ENCODE measurements at regions not wholly inside any gene's neighbourhood (a gene's known extent, or its start where the extent isn't known, plus 50 kb on each side); places are given as distances from the start of the nearest gene placed in this dataset.
"Not testable (repeated sequence)": the region's sequence is repeated elsewhere in the genome, so short reads cannot be mapped to it uniquely, and the experiment has no call there.

- no peak for DNase-seq (ENCODE audit: low spot score)
Measured at GRCh38 chr6:145540741-145541140, 194.6 kb downstream of the EPM2A start.

DNA sequence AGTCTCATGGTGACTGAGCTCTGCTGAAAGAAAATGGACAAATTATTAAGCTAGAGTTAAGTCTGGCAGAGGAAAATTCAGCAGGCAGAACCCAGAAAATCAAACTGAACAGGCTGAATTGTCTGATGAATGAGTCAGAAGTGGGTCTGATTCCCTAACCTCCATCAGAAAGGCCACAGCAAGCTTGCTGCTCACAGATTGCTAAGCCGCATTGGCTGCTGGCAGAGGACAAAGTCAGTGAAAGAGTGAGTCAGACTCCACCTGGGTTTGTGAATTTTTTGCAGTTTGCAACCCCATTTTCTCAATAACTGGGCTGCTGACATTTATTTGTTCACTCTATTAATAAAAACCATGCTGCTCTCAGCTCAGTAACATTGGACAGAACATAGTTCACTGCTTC, 191.3 kb downstream of the EPM2A start:
- DNase-seq (ENCODE audit: low spot score), result no peak

DNA sequence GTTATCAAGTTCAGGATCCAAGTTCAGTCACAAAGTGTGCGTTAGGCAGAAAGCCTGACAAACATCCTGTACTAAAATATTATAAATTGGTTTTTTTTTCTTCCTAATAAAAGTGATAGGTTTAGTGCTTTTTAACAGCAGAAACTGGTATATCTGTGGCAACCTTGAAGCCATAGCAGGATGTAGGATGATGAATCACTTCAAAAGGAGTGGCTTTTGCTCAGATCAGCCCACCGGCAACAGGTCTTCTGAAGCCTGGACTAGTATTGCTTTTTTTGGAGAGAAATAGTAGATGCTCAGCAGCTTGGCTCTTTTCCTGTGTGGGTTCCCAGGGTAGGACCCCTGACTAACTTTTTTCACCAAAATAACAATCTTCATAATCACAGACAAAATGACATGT, 190.8 kb downstream of the EPM2A start:
- DNase-seq (ENCODE audit: low spot score), result no peak

GRCh38 chr6:145546265-145546664, 189.1 kb downstream of the EPM2A start:
- no peak for DNase-seq (ENCODE audit: low spot score)

DNA sequence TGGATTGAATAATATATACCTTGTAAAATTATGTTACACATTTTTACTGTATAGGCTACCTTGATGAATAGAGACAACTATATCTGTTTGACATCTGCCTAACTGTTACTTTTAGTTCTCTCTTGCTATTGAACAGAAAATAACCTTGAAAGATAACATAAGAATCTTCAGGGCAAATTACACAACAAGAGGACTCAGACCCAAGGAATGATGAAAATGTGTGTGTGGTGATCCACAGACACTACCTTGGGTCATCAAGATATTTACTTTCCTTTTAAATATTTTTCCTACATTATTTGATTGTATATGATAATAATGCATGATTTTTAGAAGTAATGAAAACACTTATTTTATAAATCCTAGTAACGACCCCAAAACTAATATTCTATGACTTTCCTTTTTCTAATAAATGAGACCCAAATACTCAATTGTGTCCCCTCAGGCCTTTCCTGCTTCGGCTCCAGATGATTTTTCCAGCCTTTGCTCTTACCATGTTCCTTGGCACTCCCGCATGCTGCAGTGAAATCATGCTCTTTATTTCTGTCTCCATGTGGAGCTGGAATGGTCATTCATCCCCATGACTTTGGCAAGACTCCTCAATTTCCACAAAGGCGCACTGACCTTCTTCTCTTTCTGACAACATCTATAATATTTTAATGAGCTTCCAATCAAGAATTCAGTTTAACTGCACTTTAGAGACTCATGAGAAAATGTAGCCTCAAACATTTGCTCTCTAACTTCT, 187.6 kb downstream of the EPM2A start:
- DNase-seq (ENCODE audit: low spot score), result no peak

GRCh38 chr6:145548933-145549648, 186.2 kb downstream of the EPM2A start:
- no peak for DNase-seq (ENCODE audit: low spot score)

DNA sequence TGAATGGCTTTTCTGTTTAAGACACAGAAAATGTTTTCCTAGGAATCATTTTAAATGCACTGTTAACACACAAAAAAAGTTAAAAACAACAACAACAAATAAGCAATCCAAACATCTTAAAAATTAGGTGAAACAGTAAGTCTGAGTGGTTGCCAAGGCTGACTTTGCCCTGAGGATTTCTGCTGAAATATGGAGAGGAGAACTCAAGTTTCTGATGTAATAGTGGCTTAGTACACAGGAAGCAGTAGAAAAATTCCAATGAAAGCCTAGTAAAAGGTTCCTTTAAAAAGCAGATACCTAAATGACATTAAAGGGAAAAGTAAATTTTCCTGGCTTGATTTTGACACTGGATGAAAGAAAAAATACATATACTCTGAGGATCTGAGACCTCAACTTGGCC, 184.2 kb downstream of the EPM2A start:
- no peak for DNase-seq (ENCODE audit: low spot score)

GRCh38 chr6:145555084-145555483, 180.2 kb downstream of the EPM2A start:
- DNase-seq (ENCODE audit: low spot score), result no peak

GRCh38 chr6:145557474-145557873, 177.8 kb downstream of the EPM2A start:
- no peak for DNase-seq (ENCODE audit: low spot score)

DNA sequence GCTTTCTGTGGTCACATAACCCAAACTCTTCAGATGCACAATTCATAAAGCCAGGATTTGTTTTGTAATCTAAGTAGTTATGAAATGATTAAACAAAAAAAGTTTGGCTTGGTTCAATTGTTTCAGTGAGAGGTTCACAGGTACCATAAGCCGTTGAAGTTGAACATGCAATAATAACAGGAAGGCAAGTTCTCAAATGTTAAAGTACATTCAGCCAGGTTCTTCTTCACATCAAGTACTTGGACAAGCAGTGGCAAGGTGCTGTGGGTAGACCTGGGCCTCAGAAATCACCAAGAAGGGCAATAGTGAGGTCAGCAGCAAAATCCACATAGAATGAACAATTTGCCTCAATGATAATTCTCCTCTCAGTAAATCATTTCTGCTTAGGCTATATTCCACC, 175.5 kb downstream of the EPM2A start:
- DNase-seq (ENCODE audit: low spot score), result no peak

DNA sequence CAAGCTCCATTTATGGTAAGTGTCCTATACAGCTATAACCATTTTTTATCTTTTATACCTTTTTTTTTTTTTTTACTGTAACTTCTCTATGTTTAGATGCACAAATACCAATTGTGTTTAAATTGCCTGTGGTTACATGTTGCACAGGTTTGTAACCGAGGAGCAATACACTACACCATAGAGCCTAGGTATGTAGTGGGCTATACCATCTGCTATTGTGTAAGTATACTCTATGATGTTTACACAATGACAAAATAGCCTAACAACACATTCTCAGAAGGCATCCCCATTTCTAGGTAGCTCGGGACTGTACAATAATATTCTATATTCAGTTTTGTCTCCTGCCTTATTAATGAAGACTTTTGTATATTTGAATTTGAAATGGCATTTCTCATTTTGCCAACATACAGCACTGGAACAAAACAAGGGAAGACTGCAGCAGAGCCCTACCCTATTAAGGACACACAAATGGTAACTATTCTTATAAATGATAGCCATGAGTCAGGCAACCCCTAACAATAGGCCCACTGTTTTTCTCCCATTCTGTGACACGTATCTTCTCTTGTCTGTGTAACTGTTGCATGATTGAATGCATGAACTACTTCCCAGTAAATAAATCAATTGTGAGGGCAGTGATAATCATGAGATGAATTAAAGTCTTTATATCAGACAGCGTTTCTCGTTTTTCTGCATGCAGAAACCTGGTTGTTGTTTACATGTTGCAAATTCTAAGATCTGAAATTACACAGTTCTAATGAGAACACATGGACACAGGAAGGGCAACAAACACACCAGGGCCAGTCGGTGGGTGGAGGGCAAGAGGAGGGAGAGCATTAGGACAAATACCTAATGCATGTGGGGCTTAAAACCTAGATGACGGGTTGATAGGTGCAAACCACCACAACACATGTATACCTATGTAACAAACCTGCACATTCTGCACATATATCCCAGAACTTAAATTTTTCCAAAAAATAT, 173.9 kb downstream of the EPM2A start:
- DNase-seq (ENCODE audit: low spot score), result no peak

DNA sequence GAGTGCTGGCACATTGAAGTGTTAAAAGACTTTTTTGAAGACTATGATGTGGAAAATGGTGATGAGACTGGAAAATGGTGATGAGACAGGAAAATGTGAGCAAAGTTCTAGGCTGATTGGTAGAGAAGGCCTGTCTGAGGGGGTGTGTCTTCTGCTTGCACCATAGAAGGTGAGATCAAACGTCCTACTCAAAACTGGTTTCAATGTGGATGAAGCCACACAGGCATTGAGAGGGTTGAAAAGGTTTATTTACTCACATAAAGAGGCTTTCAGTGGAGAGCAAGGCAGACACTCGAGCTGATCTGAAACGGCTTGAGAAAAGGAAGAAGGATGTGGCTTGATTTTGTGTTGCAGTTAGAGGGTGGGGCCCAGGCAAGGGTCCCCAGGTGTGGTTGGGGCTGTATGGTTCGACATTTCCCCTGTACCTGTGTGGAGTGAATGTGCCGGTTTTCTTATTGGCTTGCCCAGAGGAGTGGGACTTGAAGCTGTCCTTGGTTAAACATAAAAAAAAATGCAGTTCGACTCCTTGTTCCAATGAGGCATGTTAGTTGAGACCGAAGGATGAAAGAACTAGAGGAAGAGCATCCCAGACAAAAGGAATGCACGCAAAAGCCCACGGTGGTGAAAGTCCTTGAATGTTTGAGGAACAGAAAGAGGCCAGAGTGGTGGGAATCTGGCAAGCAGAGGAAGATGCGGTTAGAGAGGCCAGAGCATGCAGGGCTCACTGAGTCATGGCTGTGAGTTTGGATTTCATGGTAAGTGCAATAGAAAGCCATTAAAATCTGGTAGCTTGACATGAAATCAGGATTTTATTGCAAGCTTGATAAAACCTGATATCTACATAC, 172.3 kb downstream of the EPM2A start:
- no peak for DNase-seq (ENCODE audit: low spot score)

DNA sequence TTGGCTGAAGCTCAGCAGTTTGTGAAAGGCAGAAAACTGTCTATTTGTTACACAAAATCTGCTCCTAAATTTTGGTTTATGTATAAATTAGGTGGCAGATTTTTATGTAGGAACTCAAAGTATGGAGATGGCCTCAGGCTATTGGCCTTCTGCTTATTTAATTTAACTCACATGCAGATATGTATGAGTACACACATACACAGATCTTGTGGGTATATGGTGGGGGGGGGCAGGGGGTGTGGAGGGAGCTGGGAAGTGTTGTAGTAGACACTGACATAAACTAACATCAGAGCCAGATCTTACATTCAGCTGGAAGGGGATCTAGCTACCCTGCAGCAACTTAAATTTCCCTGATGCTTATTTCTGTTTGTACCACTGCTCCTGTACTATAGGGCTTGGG, 170.8 kb downstream of the EPM2A start:
- no peak for DNase-seq (ENCODE audit: low spot score)

GRCh38 chr6:145567684-145568252, 167.6 kb downstream of the EPM2A start:
- no peak for DNase-seq (ENCODE audit: low spot score)

- DNase-seq (ENCODE audit: low spot score), result no peak
Measured at GRCh38 chr6:145569140-145569539, 166.2 kb downstream of the EPM2A start.

DNA sequence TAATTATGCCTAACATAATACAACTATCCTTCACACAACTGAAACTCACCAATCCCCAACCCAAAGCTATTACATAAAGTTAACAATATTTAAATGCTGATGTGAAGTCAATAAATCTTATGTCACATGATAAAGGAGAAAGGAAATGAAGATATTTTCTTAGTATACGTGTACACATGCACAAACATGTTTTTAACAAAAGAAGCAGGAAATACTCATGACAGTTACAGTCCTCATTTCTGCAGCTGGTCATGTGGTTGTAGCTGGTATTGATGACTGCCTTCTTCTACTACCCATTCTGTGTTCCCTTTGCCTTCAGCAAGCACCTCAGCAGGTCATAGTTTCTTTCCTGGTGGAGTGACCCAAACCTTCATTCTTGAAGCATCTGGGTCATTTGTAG, 165.0 kb downstream of the EPM2A start:
- DNase-seq (ENCODE audit: low spot score), result not testable (repeated sequence)

GRCh38 chr6:145574269-145574668, 161.1 kb downstream of the EPM2A start:
- not testable (repeated sequence) for DNase-seq (ENCODE audit: low spot score)
